ENCODE measurements at regions not wholly inside any gene's neighbourhood (a gene's known extent, or its start where the extent isn't known, plus 50 kb on each side); places are given as distances from the start of the nearest gene placed in this dataset.

- H3K9ac ChIP-seq (ENCODE audit: low read depth, low read length), result no peak overlapping the region
- ChIA-PET CTCF (no interaction called here), POLR2A (ENCODE audit: unreplicated experiment) (no interaction called here)
- H4K91ac ChIP-seq (ENCODE audit: insufficient read depth, low read depth, low read length), result no peak overlapping the region
- H3K23ac ChIP-seq (ENCODE audit: low read depth, low read length), result no peak overlapping the region
- no peak overlapping the region for H3K4ac ChIP-seq (ENCODE audit: low read depth, low read length)
- dilution Hi-C loops (cut with HindIII; ENCODE audit: low sequenced_read_pairs, unreplicated experiment) (no loop called here), in situ Hi-C loops (cut with MboI; ENCODE audit: low sequenced_read_pairs) (no loop called here), intact Hi-C loops (cut with micrococcal nuclease) (no loop called here)
- H3K4me1 ChIP-seq (ENCODE audit: control insufficient read depth, insufficient read depth, low read length), result no peaks in the 10 kb centered on the region
- no peak overlapping the region for H3K56ac ChIP-seq (ENCODE audit: extremely low read depth, insufficient read depth, low read length)
- no peak overlapping the region for H4K5ac ChIP-seq (ENCODE audit: low read depth, low read length)
- H3K27me3 ChIP-seq (ENCODE audit: control insufficient read depth, insufficient read depth, low read length), result no peaks in the 10 kb centered on the region
- no peak overlapping the region for H2BK15ac ChIP-seq (ENCODE audit: low read depth, low read length)
- no peaks in the 10 kb centered on the region for H3K36me3 ChIP-seq (ENCODE audit: control insufficient read depth, insufficient read depth, low read length)
- no peak overlapping the region for H2BK5ac ChIP-seq (ENCODE audit: low read depth, low read length, poor library complexity, severe bottlenecking)
- H3K4me3 ChIP-seq (ENCODE audit: insufficient read depth, low read depth, low read length), result no peak overlapping the region
- no peak overlapping the region for H3K18ac ChIP-seq (ENCODE audit: low read depth, low read length)
- H4K20me1 ChIP-seq (ENCODE audit: insufficient read depth, low read length), result no peaks in the 10 kb centered on the region
- H3K9me3 ChIP-seq (ENCODE audit: control insufficient read depth, insufficient read depth, low read length), result no peaks in the 10 kb centered on the region
- TF ChIP-seq CEBPB (IDR thresholded peaks at IDR 0.05; ENCODE audit: low read depth, low read length), result peak; percentile 68; the same call in 1 of the 2 replicates
- TF ChIP-seq NFE2L2 (IDR thresholded peaks at IDR 0.05; ENCODE audit: low read depth, low read length), result no peak
- no peaks in the 10 kb centered on the region for H3K79me1 ChIP-seq (ENCODE audit: low read depth in 1 of 2, low read length in 2 of 2)
- BruUV-seq (replicated peaks), result no TSS peak
- no peaks in the 10 kb centered on the region for H3K9me1 ChIP-seq (ENCODE audit: insufficient read depth, low read length)
- H3K14ac ChIP-seq (replicated peaks; ENCODE audit: low read depth, low read length), result no peak overlapping the region
- no peak overlapping the region for H4K8ac ChIP-seq (ENCODE audit: low read depth in 2 of 2, low read length in 2 of 2)
- no peak overlapping the region for H3K4me2 ChIP-seq (ENCODE audit: low read depth, low read length)
- H2AFZ ChIP-seq (replicated peaks; ENCODE audit: low read length, poor library complexity), result no peak overlapping the region
- no peak overlapping the region for H2BK20ac ChIP-seq (ENCODE audit: low read depth, low read length)
- no peak for ATAC-seq (ENCODE audit: low read depth)
- no peak overlapping the region for H2BK120ac ChIP-seq (ENCODE audit: low read depth, low read length)
- H2AK9ac ChIP-seq (replicated peaks; ENCODE audit: low read depth, low read length, poor library complexity), result no peak overlapping the region
- no peak overlapping the region for H3K27ac ChIP-seq (ENCODE audit: insufficient read depth, low read length)
- no peak for DNase-seq
- H2AK5ac ChIP-seq (ENCODE audit: low read depth, low read length), result no peak overlapping the region
These were observed 1183.9 kb downstream of the SLITRK1 start for GRCh38 chr13:82698383-82698782.

Data from IMR-90 (cell line).